Calu3 (cell line): ENCODE measurements at regions not wholly inside any gene's neighbourhood (a gene's known extent, or its start where the extent isn't known, plus 50 kb on each side); places are given as distances from the start of the nearest gene placed in this dataset.

Source experiments
- BruUV-seq: library from RNA; stranded (reverse); fragments of 400-500 nt; replicated peaks from 2 replicates; lab custom pipeline; 2021; lab: Mats Ljungman, UMichigan
- CTCF ChIA-PET: fragments of 300-600 bp; sonication (Branson Sonifier 250); formaldehyde crosslinking; loops from one replicate; lab custom pipeline; 2022; ENCODE audit warnings: antibody characterized with exemption; lab: Charles Lee
- DNase-seq: peaks from one replicate; pipeline ENCODE4 v3.0.0; 2022
- H3K27ac Mint-ChIP-seq: one replicate; pipeline ENCODE4 v1.8.0; 2022; ENCODE audit warnings: mixed read lengths; ENCODE audit not compliant: unreplicated experiment
- H3K27me3 Mint-ChIP-seq: one replicate; pipeline ENCODE4 v1.8.0; 2022; ENCODE audit warnings: mixed read lengths; ENCODE audit not compliant: unreplicated experiment
- H3K36me3 Mint-ChIP-seq: one replicate; pipeline ENCODE4 v1.8.0; 2022; ENCODE audit warnings: mild to moderate bottlenecking, moderate library complexity, mixed read lengths; ENCODE audit not compliant: insufficient read depth, unreplicated experiment
- H3K4me1 Mint-ChIP-seq: one replicate; pipeline ENCODE4 v1.8.0; 2022; ENCODE audit warnings: mild to moderate bottlenecking, low read depth, mixed read lengths; ENCODE audit not compliant: unreplicated experiment
- H3K4me3 Mint-ChIP-seq: one replicate; pipeline ENCODE4 v1.8.0; 2022; ENCODE audit warnings: mild to moderate bottlenecking, low read depth, moderate library complexity, mixed read lengths; ENCODE audit not compliant: unreplicated experiment
- H3K9me3 Mint-ChIP-seq: one replicate; pipeline ENCODE4 v1.8.0; 2022; ENCODE audit warnings: low read depth, mixed read lengths; ENCODE audit not compliant: unreplicated experiment
- CTCF ChIP-seq: fragments of 200-600 bp; IDR thresholded peaks from one replicate; pipeline ENCODE4 v1.8.0; 2022; ENCODE audit warnings: antibody characterized with exemption; ENCODE audit not compliant: unreplicated experiment
- intact Hi-C: fragments of 100-400 bp; cut with micrococcal nuclease; formaldehyde crosslinking; loops from one replicate; pipeline ENCODE4 v1.10.0; 2022; ENCODE audit not compliant: unreplicated experiment

GRCh38 chr12:91373086-91373485, 190.5 kb upstream of the DCN start:
- Mint-ChIP-seq H3K4me1 (no peaks in the 10 kb centered on the region), H3K27me3 (no peaks in the 10 kb centered on the region), H3K27ac (no peak overlapping the region), H3K4me3 (no peak overlapping the region), H3K36me3 (no peaks in the 10 kb centered on the region), H3K9me3 (no peaks in the 10 kb centered on the region)
- CTCF ChIA-PET = no interaction called here
- BruUV-seq = no TSS peak
- no peak for DNase-seq
- no peak for TF ChIP-seq CTCF
- intact Hi-C loops = no loop called here

- CTCF ChIA-PET = interaction anchor here (0.6 to 1.0 kb wide), 2 partner anchors 11 to 799 kb away, joined by 3 read pairs; no protein-coding TSS in a partner anchor
- Mint-ChIP-seq H3K27me3 (no peaks in the 10 kb centered on the region), H3K27ac (no peak overlapping the region), H3K9me3 (no peaks in the 10 kb centered on the region), H3K4me1 (no peaks in the 10 kb centered on the region), H3K36me3 (no peaks in the 10 kb centered on the region), H3K4me3 (no peak overlapping the region)
- DNase-seq = no peak
- no peak for TF ChIP-seq CTCF
- intact Hi-C loops = no loop called here
- no TSS peak for BruUV-seq
Measured at GRCh38 chr12:91370086-91370868, 187.7 kb upstream of the DCN start.

GRCh38 chr12:91368613-91369012, 186.0 kb upstream of the DCN start:
- Mint-ChIP-seq H3K36me3 (no peaks in the 10 kb centered on the region), H3K4me3 (no peak overlapping the region), H3K9me3 (no peaks in the 10 kb centered on the region), H3K4me1 (no peaks in the 10 kb centered on the region), H3K27ac (no peak overlapping the region), H3K27me3 (no peaks in the 10 kb centered on the region)
- intact Hi-C loops = no loop called here
- CTCF ChIA-PET = interaction anchor here (0.6 kb wide), 1 partner anchor 253 kb away, joined by 5 read pairs; no protein-coding TSS in a partner anchor
- BruUV-seq = no TSS peak
- no peak for TF ChIP-seq CTCF
- DNase-seq = no peak

GRCh38 chr12:91367234-91367849, 184.7 kb upstream of the DCN start:
- DNase-seq = no peak
- CTCF ChIA-PET = no interaction called here

More at GRCh38 chr12:91367234-91367849, 184.7 kb upstream of the DCN start:
- H3K27ac Mint-ChIP-seq = no peak overlapping the region
- no peak overlapping the region for H3K4me3 Mint-ChIP-seq
- peak; percentile 43 for TF ChIP-seq CTCF
- H3K36me3 Mint-ChIP-seq = no peaks in the 10 kb centered on the region
- no peaks in the 10 kb centered on the region for H3K9me3 Mint-ChIP-seq
- no TSS peak for BruUV-seq
- H3K4me1 Mint-ChIP-seq = peaks cover 2% of the 10 kb centered on the region
- intact Hi-C loops = no loop called here
- no peaks in the 10 kb centered on the region for H3K27me3 Mint-ChIP-seq
